NOMO-1 (cell line): ENCODE measurements at regions not wholly inside any gene's neighbourhood (a gene's known extent, or its start where the extent isn't known, plus 50 kb on each side); places are given as distances from the start of the nearest gene placed in this dataset.
"Not testable (repeated sequence)": the region's sequence is repeated elsewhere in the genome, so short reads cannot be mapped to it uniquely, and the experiment has no call there.

Experiments
- DNase-seq, 2 experiments: peaks; one replicate each; lab custom pipeline; 2025; ENCODE audit not compliant: unreplicated experiment in 2 of 2; lab: John Stamatoyannopoulos, UW

GRCh38 chr14:101075801-101076413 is 172.4 kb upstream of the RTL1 start:
- DNase-seq = no peak

GRCh38 chr14:101076451-101077198 is 173.1 kb upstream of the RTL1 start:
- no peak for DNase-seq

GRCh38 chr14:101077481-101078074 is 174.1 kb upstream of the RTL1 start:
- DNase-seq = no peak

- no peak for DNase-seq
Measured at GRCh38 chr14:101078170-101078891, 174.8 kb upstream of the RTL1 start.

- DNase-seq = no peak
Measured at GRCh38 chr14:101078892-101079221, 175.3 kb upstream of the RTL1 start.

- no peak for DNase-seq
Measured at GRCh38 chr14:101080922-101081593, 177.5 kb upstream of the RTL1 start.

GRCh38 chr14:101082036-101082435 is 178.5 kb upstream of the RTL1 start:
- no peak for DNase-seq

- DNase-seq = no peak
Measured at GRCh38 chr14:101082436-101083384, 179.2 kb upstream of the RTL1 start.

- no peak for DNase-seq
Measured at GRCh38 chr14:101083564-101084435, 180.3 kb upstream of the RTL1 start.

- DNase-seq = no peak
Measured at GRCh38 chr14:101084436-101084826, 180.9 kb upstream of the RTL1 start.

GRCh38 chr14:101086926-101087325 is 183.4 kb upstream of the RTL1 start:
- DNase-seq = no peak

- no peak for DNase-seq
Measured at GRCh38 chr14:101087614-101088394, 184.3 kb upstream of the RTL1 start.

GRCh38 chr14:101088395-101088667 is 184.8 kb upstream of the RTL1 start:
- DNase-seq = no peak

GRCh38 chr14:101088714-101089113 is 185.2 kb upstream of the RTL1 start:
- DNase-seq = no peak

- not testable (repeated sequence) for DNase-seq
Measured at GRCh38 chr14:101090478-101090877, 187.0 kb upstream of the RTL1 start.

- no peak for DNase-seq
Measured at GRCh38 chr14:101090976-101091375, 187.5 kb upstream of the RTL1 start.

GRCh38 chr14:101094916-101095315 is 191.4 kb upstream of the RTL1 start:
- not testable (repeated sequence) for DNase-seq

- DNase-seq = no peak
Measured at GRCh38 chr14:101096551-101096950, 193.0 kb upstream of the RTL1 start.
